ENCODE measurements at regions not wholly inside any gene's neighbourhood (a gene's known extent, or its start where the extent isn't known, plus 50 kb on each side); places are given as distances from the start of the nearest gene placed in this dataset.
"Not testable (repeated sequence)": the region's sequence is repeated elsewhere in the genome, so short reads cannot be mapped to it uniquely, and the experiment has no call there.

DNA sequence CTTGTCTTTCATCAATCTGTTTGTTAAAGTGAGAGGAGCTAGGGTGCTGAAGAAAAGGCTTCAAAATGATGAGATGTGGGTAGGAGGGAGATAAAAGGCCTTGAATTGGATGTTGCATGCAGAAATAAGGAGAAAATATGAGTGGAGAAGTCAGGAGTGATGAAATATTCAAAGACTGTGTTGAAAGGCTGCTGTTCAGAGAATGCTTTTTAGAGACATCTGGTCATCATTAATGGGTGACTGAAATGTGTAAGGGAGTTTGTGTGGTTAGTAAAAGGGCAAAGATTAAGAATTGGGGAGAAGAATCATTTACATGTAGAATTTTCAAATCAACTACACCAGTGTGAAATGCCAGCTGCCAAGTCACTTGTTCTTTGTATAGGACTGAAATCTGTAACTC is 383.9 kb downstream of the MAT2B start:
- DNase-seq: no peak

DNA sequence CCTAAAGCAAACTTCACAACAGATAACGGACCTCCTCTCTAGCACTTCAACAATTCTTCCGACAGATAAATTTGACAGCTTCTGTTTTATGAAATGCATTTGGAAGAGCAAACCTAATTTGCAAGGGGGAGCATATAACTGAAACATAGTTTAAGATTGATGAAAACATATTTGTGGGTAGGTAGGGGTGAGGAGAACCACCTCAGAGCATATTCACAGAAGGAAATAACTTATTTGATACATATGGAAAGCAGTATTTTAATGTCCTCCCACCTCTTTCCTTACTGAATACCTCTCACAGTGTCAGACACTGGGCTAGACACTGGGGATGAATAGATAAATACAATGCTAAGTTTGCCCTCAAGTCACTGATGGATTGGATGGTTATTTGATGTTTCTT is 384.8 kb downstream of the MAT2B start:
- no peak for DNase-seq

DNA sequence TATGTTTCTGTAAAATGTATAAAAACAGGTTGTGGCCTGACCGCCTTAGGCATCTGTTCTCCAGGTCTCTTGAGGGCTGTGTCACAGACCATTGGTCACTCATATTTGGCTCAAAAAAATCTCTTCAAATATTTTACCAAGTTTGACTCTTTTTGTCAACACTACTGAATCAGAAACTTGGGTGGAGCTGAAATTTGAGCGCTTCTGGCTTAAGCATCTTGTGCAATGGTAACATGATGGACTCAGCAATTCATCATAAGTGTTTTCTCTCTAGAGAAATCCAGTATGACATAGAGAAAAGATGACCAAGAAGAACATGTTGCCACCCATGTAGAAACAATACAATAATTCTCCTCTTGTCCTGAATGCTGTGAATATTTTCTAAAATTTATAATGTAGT is 387.9 kb downstream of the MAT2B start:
- DNase-seq: no peak

DNA sequence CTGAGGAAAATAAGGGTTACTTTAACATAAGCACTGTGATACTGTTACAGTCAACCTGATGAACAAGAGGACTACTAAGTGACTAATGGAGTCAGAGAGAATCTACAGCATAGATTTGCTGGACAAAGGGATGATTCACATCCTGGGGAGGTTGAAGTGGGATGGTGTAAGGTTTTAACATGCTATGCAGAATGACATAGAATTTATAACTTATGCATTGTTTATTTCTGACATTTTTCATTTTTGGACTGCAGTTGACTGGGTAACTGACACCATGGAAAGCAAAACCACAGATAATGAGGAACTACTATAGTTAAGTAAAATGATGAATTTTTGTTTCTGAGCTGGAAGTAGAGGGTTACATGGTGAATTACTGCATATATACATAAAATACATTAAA is 389.2 kb downstream of the MAT2B start:
- no peak for DNase-seq

DNA sequence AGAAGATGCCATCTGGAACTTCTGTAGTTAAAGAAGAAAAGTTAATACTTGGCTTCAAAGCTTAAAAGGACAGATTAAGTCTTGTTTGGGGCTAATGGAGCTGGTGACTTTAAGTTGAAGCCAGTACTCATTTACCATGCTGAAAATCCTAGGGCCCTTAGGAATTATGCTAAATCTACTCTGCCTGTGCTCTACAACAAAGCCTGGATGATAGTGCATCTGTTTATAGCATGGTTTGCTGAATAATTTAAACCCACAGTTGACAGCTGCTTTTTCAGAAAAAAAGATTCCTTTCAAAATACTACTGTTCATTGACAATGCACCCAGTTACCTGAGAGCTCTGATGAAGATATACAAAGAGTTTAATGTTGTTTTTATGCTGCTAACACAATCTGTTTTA is 393.5 kb downstream of the MAT2B start:
- no peak for DNase-seq

DNA sequence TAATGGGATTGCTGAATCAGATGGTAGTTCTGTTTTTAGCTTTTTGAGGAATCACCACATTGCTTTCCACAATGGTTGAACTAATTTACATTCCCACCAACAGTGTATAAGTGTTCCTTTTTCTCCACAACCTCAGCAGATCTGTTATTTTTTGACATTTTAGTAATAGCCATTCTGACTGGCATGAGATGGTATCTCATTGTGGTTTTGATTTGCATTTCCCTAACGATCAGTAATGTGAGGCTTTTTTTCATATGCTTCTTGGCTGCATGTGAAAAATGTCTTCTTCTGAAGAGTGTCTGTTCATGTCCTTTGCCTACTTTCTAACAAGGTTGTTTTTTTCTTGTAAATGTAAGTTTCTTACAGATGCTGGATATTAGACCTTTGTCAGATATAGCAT is 402.4 kb downstream of the MAT2B start:
- not testable (repeated sequence) for DNase-seq

DNA sequence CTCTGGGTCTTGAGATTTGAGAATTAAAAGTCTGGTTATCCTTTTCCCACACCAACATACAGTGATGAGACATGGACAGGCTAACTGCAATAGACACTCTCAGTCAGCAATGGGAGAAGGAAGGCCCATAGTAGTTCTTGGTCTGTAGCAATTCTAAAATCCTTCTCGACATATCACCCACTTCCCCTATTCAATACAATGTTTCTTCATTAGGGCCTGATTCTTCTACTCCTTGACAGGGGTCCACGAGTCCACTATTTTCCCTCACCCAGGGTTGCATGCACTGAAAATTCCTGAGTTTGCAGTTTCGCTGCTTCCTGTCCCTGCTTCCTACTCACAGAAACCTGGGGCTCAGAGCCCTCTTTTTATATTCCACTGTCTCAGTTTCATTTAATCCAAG is 402.8 kb downstream of the MAT2B start:
- DNase-seq: no peak

DNA sequence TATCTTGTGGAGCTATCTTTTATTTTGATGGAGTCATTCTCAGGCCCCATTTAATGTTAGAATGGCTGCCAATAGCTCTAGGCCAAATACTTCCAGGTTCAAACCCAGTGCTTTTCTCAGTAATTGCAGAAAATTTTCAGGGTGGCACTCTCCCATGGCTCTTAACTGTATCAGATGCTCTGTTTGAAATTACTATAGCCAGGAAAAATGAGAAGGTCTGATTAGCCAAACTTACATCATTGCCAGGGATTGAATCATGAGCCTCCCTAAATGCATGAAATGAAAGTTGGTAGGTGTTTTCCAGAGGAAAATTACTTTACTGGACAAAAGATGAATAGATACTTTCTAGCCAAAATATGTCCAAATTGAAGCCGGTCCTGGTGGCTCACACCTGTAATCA is 404.8 kb downstream of the MAT2B start:
- DNase-seq: no peak

DNA sequence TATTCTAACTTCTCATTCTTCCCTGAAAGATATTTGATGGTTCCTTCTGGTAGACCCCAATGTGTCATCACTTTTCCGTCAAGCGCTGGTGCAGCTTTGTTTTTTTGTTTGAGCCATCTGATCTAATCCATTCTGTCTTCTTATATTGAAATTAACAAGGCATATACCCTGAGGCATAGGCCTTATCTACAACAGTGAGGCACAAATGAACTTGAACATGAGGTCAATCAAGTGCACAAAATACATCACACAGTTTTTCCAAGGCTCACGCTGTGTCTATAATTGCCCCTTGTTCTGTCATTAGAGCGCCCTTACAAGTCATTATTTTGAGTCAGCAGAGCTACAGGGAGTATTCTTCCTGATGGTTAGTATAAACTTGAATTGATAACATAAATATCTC is 406.6 kb downstream of the MAT2B start:
- DNase-seq: no peak

DNA sequence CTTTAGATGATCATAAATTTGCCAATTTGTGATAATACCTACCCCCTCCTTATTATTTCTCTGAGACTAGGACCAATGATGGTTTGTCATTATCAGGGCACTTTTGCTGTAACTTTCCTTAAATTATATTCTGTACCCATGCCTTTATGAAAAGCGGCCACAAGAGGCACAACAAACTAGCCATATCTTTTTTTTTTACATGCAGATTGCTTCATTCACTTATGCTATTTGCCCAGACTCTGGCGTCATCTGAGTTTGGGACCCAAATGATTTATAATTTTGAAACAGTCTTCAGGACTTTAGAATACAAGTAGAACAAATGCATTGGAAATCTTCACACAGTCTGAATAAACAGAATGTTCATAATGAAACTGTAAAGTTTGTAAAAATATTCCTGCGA is 408.1 kb downstream of the MAT2B start:
- no peak for DNase-seq

DNA sequence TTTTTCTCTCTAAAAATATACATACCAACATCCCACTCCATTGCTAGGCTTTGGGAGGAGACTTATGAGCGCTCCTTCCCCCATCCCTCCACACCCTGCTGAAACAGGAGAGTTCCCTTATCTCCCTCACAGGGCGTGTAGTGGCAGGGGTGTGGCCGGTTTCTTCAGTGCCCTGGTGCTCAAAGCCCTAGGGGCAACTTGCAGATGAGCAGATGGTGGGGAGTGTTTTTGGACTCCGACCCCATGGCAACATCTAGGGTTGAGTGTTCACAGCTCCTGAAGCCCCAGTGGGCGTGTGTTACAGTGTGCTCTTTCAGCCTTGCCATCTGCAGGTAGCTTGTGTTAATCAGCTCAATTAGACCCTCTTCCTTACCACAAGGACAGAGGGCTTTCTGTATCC is 409.5 kb downstream of the MAT2B start:
- no peak for DNase-seq

DNA sequence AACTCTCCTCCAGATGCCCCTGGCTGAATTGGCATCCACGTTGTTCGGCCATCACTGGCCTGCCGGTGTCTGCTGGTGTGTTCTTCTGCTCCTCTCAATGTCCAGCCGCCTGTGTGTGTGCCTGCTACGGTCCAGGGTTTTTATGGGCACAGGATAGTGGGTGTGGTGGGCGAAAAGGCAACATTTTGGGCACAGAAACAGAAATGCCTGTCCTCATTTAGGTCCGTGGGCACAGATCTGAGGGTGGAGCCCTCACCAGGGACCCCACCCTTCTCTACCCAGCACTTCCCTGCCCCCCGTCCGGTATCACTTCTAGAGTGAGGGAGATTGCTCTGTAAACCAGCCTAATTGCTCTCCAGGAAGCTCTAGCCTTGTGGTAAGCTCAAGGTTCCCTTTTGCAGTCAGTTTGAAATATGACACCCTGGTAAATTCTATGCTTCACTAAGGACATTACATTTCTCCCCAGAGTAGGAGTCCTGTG is 410.1 kb downstream of the MAT2B start:
- DNase-seq: peak; percentile 64

DNA sequence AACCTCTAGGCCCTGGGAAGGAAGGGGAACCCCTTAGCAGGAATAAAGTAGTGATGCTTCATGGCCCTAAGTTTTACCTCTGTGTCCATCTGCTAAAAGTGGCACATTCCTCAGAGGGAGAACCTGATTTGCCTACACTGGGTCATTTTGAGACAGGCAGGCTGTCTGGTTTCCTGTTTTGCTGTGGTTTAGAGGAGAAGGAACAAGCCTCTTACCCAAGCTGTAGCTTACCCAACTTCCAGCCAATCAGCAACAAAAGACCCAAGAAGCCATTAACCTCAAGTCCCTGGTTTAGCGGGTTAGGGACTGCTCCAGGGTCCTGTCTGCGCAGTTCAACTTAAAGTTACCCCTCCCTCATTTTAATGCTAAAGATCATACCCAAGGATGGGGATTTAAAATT is 411.0 kb downstream of the MAT2B start:
- peak; percentile 63 for DNase-seq

DNA sequence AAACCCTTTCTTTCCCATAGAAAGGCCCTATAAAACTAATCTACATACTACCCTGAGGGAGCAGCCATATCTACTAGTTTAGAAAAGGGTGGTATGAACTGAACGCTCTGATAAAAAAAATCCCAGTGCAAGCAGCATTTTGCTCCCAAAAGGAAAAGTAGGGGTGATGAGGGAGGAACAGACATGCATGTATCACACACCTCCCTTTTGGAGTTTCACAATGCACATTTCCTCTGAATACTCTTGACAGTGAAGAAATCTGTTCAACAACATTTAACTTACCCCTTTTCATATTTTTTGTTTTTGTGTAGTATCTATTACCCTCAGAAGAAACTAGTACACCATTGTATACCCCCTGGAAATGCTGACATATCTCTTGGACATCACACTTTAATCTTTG is 411.4 kb downstream of the MAT2B start:
- no peak for DNase-seq

DNA sequence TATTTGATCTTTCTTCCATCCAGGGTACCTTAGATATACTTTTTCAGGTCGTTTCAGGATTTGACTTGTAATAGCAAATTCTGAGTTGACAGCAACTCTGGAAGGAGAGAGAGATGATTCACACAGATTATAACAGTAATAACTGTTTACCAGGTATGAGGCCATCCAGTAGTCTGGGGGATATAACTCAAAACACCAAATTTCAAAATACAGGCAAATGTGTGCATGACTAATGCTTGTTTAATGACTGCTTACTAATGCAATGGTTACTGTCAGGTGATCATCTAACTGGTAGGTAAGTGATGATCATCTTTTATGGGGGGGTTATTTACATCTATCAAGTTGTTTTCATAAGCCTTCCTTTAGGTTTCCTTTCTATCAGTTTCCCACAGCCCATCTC is 412.3 kb downstream of the MAT2B start:
- DNase-seq: no peak

DNA sequence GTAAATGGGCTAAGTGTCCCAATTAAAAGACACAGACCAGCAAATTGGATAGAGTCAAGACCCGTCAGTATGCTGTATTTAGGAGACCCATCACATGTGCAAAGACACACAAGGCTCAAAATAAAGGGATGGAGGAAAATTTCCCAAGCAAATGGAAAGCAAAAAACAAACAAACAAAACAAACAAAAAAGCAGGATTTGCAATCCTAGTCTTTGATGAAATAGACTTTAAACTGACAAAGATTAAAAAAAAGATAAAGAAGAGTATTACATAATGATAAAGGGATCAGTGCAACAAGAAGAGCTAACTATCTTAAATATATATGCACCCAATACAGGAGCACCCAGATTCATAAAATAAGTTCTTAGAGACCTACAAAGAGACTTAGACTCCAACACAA is 429.6 kb downstream of the MAT2B start:
- not testable (repeated sequence) for DNase-seq

DNA sequence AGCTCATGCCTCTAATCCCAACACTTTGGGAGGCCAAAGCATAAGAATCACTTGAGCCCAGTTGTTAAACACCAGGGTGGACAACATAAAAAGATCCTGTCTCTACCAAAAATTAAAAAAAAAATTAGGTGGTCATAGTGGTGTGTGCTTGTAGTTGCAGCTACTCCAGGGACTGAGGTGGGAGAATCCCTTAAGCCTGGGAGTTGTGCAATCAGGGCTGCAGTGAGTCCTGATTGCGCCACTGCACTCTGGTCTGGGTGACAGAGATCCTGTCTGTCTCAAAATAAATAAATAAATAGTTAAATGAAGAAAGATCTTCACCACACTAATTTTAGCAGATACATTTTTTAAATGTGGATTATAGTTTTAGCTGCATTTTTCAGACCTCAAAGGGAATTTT is 433.2 kb downstream of the MAT2B start:
- DNase-seq: no peak

DNA sequence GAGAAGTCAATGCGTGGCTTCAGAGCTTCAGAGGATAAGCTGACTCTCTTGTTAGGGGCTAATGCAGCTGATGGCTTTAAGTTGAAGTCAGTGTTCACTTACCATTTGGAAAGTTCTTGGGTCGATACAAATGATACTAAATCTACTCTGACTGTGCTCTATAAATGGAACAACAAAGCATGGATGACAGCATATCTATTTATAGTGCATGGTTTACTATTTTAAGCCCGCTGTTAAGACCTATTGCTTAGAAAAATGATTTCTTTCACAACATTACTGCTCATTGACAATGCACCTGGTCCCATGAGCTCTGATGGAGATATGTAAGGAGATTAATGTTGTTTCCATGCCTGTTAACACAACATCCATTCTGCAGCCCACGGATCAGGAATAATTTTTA is 435.7 kb downstream of the MAT2B start:
- DNase-seq: no peak

DNA sequence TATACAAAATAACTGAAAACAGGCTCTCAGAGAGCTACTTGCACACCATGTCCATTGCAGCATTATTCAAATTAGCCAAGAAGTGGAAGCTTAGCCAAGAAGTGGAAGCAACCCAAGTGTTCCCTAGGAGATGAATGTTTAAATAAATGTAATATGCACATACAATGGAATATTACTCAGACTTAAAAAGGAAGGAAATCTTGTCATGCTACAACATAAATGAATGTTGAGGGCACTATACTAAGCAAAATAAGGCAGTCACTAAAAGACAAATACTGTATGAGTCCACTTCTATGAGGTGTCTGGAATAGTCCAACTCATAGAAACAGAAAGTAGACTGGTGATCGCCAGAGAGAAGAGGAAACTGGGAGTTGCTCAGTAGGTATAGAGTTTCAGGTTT is 438.1 kb downstream of the MAT2B start:
- no peak for DNase-seq

DNA sequence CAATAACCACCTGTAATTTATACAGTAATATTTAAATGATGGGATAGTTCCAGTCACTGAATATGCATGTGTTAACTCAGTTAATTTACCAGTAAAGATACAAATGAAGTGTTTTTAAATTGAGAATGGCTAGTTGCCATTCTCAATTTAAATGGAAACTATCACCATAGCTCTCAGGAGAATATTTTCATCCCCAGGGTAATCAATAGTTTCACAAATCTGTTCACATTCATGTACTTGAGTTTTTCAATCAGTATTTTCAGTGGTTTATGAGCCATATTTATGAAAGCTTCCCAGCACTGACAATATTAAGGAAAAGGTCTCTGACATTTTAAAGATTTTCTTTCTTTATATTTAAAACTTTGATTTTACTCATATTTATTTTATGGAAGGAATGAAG is 439.3 kb downstream of the MAT2B start:
- no peak for DNase-seq

DNA sequence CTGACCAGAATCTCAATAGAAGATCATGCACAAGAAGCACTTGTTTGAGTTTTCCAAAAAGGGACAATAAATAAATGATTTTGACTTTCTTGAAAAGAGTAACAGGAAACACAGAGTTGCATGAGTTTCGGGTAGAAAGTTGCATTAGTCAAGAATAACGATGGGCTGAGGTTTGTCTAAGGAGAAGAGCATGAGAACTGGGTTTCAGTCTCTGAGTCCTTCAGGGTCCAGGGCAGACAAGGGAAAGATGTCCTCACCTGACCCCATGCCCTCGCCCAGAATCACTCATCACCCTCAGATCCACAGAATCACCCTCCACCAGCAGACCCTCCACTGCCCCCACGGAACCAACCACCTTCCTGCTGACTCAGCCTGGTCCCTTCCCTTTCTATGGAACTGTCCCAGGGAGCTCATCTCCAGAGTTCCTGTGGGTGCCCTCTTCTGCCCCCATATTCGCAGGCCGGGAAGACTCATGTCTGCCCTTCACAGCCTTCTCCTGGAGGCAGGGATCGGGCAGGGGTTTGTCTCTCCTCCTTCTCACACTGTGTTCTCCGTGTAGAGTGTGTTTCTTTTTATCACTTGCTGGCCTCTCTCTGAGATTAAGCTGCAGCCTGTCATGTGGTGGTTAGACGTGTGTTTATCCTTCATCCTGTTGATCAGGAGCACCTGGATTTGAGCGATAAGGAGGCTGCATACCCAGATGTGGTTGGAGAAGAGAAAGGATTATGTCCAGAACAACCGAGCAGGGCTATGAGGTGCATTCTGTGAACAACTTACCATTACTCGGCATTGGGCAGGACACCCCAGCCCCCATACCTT is 442.6 kb downstream of the MAT2B start:
- DNase-seq: no peak

DNA sequence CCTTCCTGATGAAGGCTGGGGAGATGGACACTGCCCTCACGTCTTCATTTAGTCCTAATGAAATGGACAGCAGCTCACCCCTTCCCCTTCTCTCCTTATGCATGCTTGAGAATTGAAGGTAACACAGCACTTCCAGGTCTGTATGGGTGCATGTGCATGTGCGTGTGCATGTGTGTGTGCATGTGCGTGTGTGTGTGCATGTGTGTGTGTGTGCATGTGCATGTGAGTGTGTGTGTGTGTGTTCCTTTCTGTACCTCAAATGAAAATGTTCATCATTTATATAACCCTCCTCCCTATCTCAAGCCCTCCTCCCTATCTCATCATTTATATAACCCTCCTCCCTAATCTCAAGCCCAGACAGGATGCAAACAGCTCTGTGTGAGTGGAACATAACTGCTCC is 444.8 kb downstream of the MAT2B start:
- no peak for DNase-seq

DNA sequence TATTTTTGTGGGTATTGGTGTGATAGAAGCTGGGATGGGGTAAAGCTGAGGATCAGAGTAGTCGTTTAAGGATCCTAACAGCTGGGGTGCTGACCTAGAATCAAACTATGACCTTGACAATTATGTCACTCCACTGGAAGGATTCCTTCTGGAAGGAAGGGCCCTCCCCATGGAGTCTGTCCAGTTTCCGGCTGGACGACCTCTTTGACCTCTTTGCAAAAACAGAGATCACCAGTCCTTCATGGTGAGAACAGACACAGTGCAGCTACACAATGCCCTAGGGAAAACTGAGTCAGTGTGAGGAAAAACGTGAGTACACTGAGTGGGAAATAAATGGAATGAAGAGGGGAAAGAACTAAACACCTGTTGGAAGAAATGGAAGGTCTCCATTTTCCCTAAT is 445.6 kb downstream of the MAT2B start:
- no peak for DNase-seq

DNA sequence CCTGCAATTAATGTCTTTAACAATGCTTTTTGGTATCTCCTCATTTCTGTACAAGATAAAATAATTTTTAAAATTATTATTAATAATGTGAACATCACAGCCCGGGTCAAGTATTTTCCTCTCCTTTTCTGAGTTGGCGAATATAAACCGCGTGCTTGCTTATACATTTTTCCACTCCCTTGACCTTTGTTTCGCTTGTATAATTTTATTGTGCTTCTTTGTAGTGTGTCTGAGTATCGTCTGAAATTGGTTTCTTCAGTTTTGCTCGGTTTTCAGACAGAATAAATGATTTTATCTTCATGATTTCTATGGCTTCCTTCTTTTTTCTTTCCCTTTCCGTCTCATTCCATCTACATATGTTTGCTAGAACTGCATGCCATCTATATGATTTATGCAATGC is 448.5 kb downstream of the MAT2B start:
- DNase-seq: no peak

DNA sequence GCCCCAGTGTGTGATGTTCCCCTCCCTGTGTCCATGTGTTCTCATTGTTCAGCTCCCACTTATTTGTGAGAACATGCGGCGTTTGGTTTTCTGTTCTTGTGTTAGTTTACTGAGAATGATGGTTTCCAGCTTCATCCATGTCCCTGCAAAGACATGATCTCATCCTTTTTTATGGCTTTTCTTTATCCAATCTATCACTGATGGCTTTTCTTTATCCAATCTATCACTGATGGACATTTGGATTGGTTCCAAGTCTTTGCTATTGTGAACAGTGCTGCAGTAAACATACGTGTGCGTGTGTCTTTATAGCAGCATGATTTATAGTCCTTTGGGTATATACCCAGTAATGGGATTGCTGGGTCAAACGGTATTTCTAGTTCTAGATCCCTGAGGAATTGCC is 455.8 kb downstream of the MAT2B start:
- DNase-seq: not testable (repeated sequence)
